AG10803 (cell line): ENCODE measurements at regions not wholly inside any gene's neighbourhood (a gene's known extent, or its start where the extent isn't known, plus 50 kb on each side); places are given as distances from the start of the nearest gene placed in this dataset.

Experiments
- DNase-seq: peaks from one replicate; pipeline ENCODE4 v3.0.0; 2010; ENCODE audit warnings: low read depth
- H3K4me3 ChIP-seq: 2 replicates; pipeline ENCODE4 v1.5.1; 2011; ENCODE audit warnings: mild to moderate bottlenecking, low read length, control low read depth
- CTCF ChIP-seq: conservative IDR thresholded peaks from 2 replicates; pipeline ENCODE4 v1.5.1; 2011; ENCODE audit warnings: mild to moderate bottlenecking, low read length, control low read depth, inconsistent platforms

GRCh38 chr9:23502004-23502403 lies 324.0 kb downstream of the ELAVL2 start:
- DNase-seq: no peak

GRCh38 chr9:23522952-23523351 lies 303.1 kb downstream of the ELAVL2 start:
- H3K4me3 ChIP-seq: no peak overlapping the region
- DNase-seq: no peak
- no peak for TF ChIP-seq CTCF

More at GRCh38 chr9:23502004-23502403, 324.0 kb downstream of the ELAVL2 start:
- H3K4me3 ChIP-seq: no peak overlapping the region
- no peak for TF ChIP-seq CTCF

GRCh38 chr9:23524607-23525155 lies 301.4 kb downstream of the ELAVL2 start:
- H3K4me3 ChIP-seq: no peak overlapping the region
- DNase-seq: no peak
- TF ChIP-seq CTCF: no peak

GRCh38 chr9:23526806-23527205 lies 299.2 kb downstream of the ELAVL2 start:
- no peak overlapping the region for H3K4me3 ChIP-seq
- no peak for TF ChIP-seq CTCF
- no peak for DNase-seq

GRCh38 chr9:23532282-23532681 lies 293.8 kb downstream of the ELAVL2 start:
- no peak for TF ChIP-seq CTCF
- no peak overlapping the region for H3K4me3 ChIP-seq
- DNase-seq: no peak

GRCh38 chr9:23537192-23538066 lies 288.6 kb downstream of the ELAVL2 start:
- no peak for TF ChIP-seq CTCF
- DNase-seq: no peak
- H3K4me3 ChIP-seq: no peak overlapping the region

- TF ChIP-seq CTCF: no peak
Measured at GRCh38 chr9:23538067-23538402, 288.0 kb downstream of the ELAVL2 start.

More at GRCh38 chr9:23538067-23538402, 288.0 kb downstream of the ELAVL2 start:
- no peak overlapping the region for H3K4me3 ChIP-seq
- no peak for DNase-seq
